Fibroblast of the aortic adventitia (primary cell): ENCODE measurements at regions not wholly inside any gene's neighbourhood (a gene's known extent, or its start where the extent isn't known, plus 50 kb on each side); places are given as distances from the start of the nearest gene placed in this dataset.

ENCODE experiments used
- DNase-seq: peaks from one replicate; pipeline ENCODE4 v3.0.0-alpha.2; 2010; ENCODE audit warnings: low read depth
- H3K4me3 ChIP-seq: 2 replicates; pipeline ENCODE4 v1.5.1; 2011; ENCODE audit warnings: low read depth, mild to moderate bottlenecking, control low read depth, low read length, moderate library complexity
- CTCF ChIP-seq: IDR thresholded peaks from 2 replicates; pipeline ENCODE4 v1.5.1; 2011; ENCODE audit warnings: mild to moderate bottlenecking, low read length, control low read depth, inconsistent platforms; ENCODE audit not compliant: insufficient read depth

GRCh38 chr15:94704946-94705345, 473.6 kb downstream of the MCTP2 start:
- DNase-seq: no peak
- TF ChIP-seq CTCF: no peak

DNA sequence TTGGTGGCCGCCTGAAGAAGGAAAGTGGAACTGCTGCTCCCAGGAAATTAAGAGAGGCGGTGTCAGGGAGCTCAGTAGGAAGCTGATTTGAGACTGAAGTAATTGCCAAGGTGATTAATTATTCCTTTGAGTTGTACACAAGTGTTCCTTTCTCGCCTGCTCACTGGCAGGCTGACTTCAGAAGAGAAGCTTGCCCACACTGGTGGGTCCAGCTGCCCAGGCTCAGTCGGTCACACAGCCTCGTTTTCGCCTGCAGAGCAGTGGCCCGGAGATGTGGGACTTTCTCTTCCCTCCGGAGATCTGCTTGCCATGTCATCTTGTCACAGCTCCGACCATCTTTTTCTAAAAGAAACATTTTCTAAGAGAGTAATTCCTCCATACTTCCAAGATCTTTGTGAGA, 478.0 kb downstream of the MCTP2 start:
- no peak for DNase-seq
- H3K4me3 ChIP-seq: no peak overlapping the region
- no peak for TF ChIP-seq CTCF

More at GRCh38 chr15:94704946-94705345, 473.6 kb downstream of the MCTP2 start:
- H3K4me3 ChIP-seq: no peak overlapping the region

GRCh38 chr15:94722024-94722636, 490.8 kb downstream of the MCTP2 start:
- TF ChIP-seq CTCF: no peak
- DNase-seq: no peak

GRCh38 chr15:94723801-94724200, 492.4 kb downstream of the MCTP2 start:
- no peak for TF ChIP-seq CTCF
- no peak overlapping the region for H3K4me3 ChIP-seq
- no peak for DNase-seq

More at GRCh38 chr15:94722024-94722636, 490.8 kb downstream of the MCTP2 start:
- no peak overlapping the region for H3K4me3 ChIP-seq

DNA sequence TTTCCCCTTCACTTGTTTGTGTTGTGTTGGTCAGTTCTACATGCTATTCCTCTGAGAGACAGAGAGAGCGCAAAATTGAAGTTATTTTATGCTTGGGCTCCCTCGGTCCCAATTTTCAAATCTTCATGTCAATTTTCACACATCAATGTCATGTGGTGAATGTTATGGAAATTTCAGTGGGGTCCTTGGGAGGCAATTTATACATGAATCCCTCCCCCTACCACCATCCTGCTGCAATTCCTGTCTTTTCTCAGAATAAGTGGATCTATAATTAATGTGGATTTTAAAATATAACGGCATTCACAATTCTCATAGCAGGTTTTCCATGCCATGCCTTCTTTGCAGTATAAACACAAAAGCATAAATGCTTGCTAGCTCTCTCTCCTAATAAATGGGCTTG, 499.9 kb downstream of the MCTP2 start:
- TF ChIP-seq CTCF: no peak
- H3K4me3 ChIP-seq: no peak overlapping the region
- DNase-seq: no peak

DNA sequence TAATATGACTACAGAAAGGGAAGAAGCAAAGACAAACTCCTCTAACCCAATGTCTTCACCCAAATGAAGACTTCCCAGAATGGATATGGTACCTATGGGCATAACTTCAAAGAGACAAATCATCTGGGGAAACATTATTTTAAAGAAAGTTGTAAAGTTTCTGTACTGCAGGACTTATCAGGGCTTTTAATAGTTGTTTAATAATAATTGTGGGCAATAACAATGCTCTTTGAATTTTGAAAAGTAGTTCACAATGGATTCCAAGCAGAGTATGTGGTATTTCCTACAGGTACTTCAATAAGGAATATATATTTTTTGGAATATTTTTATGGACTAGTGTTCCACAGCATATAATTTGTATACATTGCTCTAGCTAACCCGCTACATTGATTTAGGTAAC, 503.1 kb downstream of the MCTP2 start:
- no peak for DNase-seq
- TF ChIP-seq CTCF: no peak
- no peak overlapping the region for H3K4me3 ChIP-seq

- no peak overlapping the region for H3K4me3 ChIP-seq
- no peak for DNase-seq
- TF ChIP-seq CTCF: no peak
These were observed 504.9 kb downstream of the MCTP2 start for GRCh38 chr15:94736236-94736635.
